GM18507 (cell line): ENCODE measurements at regions not wholly inside any gene's neighbourhood (a gene's known extent, or its start where the extent isn't known, plus 50 kb on each side); places are given as distances from the start of the nearest gene placed in this dataset.
"Not testable (repeated sequence)": the region's sequence is repeated elsewhere in the genome, so short reads cannot be mapped to it uniquely, and the experiment has no call there.

ENCODE experiments used
- DNase-seq: peaks from one replicate; pipeline ENCODE4 v3.0.0; 2011; ENCODE audit warnings: low read depth; ENCODE audit not compliant: insufficient read length; ENCODE audit errors: extremely low spot score
- FAIRE-seq: peaks from 2 replicates; lab custom pipeline; 2011; peaks lifted over from hg19 to GRCh38; lab: Jason Lieb, UNC

GRCh38 chr14:45998554-45998953 lies 653.0 kb downstream of the RPL10L start:
- FAIRE-seq = no peak
- no peak for DNase-seq

DNA sequence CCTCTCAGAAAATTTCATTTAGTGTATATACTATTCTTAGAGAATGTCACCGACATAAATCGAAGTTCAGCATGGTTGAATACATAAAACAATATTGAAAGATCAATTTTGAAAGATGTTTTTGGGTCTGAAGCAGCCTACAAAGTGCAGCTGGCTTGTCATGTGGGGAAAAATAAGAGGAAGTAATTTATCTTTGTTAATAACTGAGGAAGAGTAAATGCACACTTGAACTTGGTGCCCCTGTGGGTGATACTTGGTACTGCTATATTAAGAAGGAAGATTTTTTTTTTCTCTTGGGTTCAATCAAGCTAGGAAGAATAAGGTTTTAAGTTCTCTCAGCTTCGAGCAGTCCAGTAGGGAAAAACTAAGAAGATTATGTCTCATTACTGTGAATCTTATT lies 661.3 kb downstream of the RPL10L start:
- DNase-seq (no peak), FAIRE-seq (no peak)

GRCh38 chr14:45976001-45976400 lies 675.6 kb downstream of the RPL10L start:
- DNase-seq (no peak), FAIRE-seq (no peak)

DNA sequence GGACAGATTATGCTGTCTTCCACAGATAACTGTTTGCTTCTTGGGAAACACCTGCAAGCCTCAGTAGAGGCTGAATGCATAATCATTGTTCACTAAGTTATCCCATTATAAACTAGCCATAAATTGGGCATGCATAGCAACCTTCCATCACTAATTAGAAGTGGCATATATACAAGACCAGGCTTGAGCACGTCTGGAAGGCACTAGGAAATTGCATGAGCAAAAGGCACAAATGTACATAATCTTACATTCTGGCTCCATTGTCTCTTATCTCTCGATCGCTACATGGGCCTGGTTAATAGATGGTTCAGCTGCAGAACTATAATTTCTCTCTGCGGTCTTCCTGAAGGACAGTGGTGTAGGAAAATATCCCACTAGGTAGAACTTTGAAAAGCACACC lies 679.2 kb downstream of the RPL10L start:
- no peak for DNase-seq
- FAIRE-seq = no peak

GRCh38 chr14:45970621-45971020 lies 681.0 kb downstream of the RPL10L start:
- no peak for FAIRE-seq
- no peak for DNase-seq

GRCh38 chr14:45968037-45968436 lies 683.5 kb downstream of the RPL10L start:
- FAIRE-seq = no peak
- no peak for DNase-seq

- DNase-seq (no peak), FAIRE-seq (no peak)
Measured at GRCh38 chr14:45949479-45949878, 696.5 kb upstream of the MIS18BP1 start.

DNA sequence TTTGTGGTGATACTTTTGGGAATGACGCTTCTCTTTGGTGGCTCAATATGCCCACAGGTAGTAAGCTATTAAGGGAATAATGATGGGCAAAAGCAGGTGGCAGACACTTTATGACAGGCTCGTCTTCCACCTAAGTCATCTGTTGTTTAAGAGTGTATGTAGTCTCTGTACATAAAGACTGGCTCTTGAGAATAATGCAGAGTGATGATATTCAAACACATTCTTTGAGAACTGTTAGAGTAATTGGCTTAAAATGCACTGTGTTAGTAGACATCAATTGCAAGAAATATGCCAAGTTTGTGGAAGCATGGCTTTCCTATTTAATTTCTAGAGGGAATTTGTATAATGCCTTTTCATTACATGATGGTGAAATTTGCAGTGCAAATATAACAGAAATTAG lies 694.8 kb upstream of the MIS18BP1 start:
- no peak for DNase-seq
- FAIRE-seq = no peak

DNA sequence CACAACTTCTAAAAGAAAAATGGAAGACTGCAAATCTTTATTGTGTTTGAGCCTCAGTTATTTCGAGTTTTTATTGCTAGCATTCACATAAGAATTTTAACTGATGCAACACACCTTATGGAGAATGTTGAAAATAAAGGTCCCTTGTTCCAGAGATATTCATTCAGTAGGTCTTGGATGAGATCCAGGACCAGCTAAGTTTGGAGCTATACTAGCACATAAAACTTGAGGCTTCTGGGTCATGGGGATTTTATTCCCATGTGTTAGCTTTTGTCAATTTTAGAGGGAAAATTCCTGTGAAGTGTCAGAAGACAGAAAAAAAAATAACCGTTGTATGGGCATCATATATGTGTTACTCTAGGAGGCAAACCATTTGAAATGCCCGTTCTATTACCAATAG lies 693.2 kb upstream of the MIS18BP1 start:
- no peak for FAIRE-seq
- no peak for DNase-seq

- DNase-seq (no peak), FAIRE-seq (no peak)
Measured at GRCh38 chr14:45940318-45940717, 687.3 kb upstream of the MIS18BP1 start.

DNA sequence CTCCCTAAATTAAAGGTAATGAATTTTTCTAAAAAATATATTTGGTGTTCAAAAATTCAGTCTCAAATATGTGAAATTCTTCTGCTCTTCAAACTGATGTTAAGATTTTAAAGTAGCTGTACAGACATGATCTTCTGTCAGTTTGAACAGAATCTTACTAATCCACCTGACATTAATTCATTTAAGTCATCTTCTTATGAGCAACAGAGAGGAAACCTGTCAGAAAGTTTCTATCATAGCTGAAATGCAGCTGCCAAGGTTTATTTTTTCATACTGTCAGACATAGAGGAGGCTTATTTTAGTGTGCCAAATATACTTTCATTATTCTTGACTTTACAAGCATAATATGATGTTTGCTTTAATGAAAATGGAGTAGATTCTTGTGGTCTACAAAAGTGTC lies 686.6 kb upstream of the MIS18BP1 start:
- no peak for FAIRE-seq
- no peak for DNase-seq

DNA sequence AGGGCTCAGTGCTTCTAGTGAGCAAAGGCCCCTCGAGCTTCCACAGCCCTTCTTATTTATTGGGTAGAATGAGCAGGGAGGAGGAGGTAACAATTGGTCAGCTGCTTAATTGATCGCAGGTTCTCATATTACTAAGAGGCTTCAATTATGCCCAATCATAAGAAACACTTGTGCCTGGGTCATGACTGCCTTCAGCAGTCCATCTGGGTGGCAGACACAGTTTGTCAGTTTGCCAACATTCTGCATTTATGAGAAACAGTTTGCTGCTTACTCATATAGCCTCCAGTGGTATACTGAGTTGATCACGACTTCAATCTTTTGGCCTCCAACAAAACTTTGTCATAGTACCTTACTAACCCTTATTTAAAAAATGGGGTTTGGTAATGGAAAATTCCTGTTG lies 667.0 kb upstream of the MIS18BP1 start:
- DNase-seq, FAIRE-seq: not testable (repeated sequence)

- no peak for DNase-seq
Measured at GRCh38 chr14:45916340-45916953, 663.4 kb upstream of the MIS18BP1 start.

DNA sequence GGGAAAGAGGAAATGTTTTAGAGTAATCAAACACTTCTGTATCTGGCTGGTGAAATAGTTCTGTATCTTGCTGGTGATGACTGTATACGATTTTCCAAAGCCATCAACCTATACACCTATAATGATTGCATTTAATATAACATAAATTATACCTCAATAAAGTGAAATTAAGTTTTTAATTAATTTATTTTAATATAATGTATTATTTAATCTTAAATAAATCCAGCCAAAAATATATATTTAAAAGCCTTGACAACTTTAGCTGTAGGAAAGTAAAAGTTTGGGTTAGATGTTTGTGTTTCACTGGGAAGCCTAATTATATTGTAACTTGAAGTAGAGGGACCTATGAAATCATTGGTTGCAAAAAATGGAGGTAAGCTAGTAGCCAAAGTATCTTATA lies 654.8 kb upstream of the MIS18BP1 start:
- DNase-seq = no peak
- no peak for FAIRE-seq

More at GRCh38 chr14:45916340-45916953, 663.4 kb upstream of the MIS18BP1 start:
- FAIRE-seq = no peak

GRCh38 chr14:45906257-45906656 lies 653.3 kb upstream of the MIS18BP1 start:
- DNase-seq = no peak
- no peak for FAIRE-seq

DNA sequence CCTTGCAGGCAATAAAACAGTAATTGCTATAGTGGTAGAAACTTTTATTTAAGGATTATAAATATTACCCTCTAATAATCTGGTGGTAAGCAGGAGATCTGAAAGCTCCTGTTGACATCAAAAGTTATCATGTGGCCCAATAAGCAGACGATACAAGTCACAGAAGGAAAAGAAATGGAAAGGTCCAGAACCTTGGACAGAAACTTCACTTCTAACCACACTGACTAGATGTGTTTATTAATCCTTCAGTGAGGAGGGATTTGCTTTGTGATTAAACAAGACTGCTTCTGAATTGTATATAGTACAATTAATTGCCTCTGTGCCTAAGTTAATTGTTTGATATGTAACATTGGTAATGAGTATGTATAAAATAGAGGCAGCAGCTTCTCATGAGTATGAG lies 652.7 kb upstream of the MIS18BP1 start:
- DNase-seq = no peak
- FAIRE-seq = no peak

GRCh38 chr14:45904314-45904713 lies 651.3 kb upstream of the MIS18BP1 start:
- FAIRE-seq (no peak), DNase-seq (no peak)

GRCh38 chr14:45902241-45902640 lies 649.2 kb upstream of the MIS18BP1 start:
- no peak for FAIRE-seq
- no peak for DNase-seq

DNA sequence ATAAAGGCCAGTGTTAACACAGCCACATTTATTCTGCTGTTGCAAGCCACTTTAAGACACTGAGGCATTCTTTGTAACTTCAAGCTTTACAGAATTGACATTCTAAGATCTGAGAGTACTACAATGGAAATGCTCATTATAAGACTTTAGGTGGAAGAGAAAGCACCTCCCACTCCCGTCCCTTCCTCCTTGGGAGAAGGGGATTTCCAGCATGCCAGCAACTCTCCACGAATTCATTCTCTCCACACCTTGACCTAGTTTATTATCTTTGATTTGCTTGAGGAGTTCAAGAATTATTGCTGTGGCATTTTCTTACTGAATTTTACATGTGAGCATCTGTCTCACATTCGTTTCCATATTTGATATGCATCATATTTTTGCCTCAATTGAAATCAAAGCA lies 644.4 kb upstream of the MIS18BP1 start:
- DNase-seq (no peak), FAIRE-seq (no peak)

GRCh38 chr14:45893127-45893526 lies 640.1 kb upstream of the MIS18BP1 start:
- FAIRE-seq = no peak
- DNase-seq = no peak

DNA sequence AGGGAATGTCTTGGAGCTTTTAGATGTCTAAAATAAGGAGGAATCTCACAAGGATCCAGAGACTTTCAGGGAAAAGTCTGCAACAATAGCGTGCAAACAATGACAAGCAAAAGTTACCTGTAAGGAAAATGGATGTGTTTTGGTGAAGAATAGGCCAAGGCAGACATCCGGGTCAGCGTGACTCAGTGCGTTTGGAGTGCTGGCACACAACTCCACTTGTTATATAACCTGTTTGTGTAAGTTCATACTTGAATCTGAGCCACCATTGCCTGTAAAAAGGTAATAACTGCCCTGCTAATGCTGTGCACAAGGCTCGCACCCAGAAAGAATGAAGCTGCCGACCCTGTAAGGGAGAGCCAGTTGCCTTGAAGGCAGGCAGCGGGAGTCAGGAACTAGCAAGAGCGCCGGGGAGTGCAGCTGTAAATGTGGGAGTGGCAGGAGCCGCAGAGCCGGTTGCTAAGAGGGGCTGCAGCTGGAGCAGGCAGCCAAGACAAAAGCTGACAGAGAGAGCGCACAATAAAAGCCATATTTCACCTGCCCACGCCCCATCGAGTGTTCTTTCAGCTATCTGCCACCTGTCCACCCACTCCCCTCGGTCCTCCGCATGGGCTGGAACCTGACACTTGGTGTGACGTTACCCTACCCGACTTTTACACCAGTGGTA lies 638.5 kb upstream of the MIS18BP1 start:
- DNase-seq (no peak), FAIRE-seq (no peak)
